HS-27A (cell line): ENCODE measurements at regions not wholly inside any gene's neighbourhood (a gene's known extent, or its start where the extent isn't known, plus 50 kb on each side); places are given as distances from the start of the nearest gene placed in this dataset.

ENCODE experiments used
- DNase-seq: peaks from one replicate; pipeline ENCODE4 v3.0.0-alpha.2; 2012; ENCODE audit warnings: low read depth, missing footprints

GRCh38 chr5:8473827-8474568 is 605.0 kb downstream of the MTRR start:
- DNase-seq = no peak

- no peak for DNase-seq
Measured at GRCh38 chr5:8474569-8474930, 605.6 kb downstream of the MTRR start.

- no peak for DNase-seq
Measured at GRCh38 chr5:8478326-8478725, 609.4 kb downstream of the MTRR start.

GRCh38 chr5:8481007-8481406 is 612.1 kb downstream of the MTRR start:
- no peak for DNase-seq

- no peak for DNase-seq
Measured at GRCh38 chr5:8491254-8491653, 622.3 kb downstream of the MTRR start.

- DNase-seq = no peak
Measured at GRCh38 chr5:8493176-8493575, 624.2 kb downstream of the MTRR start.

- peak; percentile 31 for DNase-seq
Measured at GRCh38 chr5:8500426-8500825, 631.5 kb downstream of the MTRR start.

GRCh38 chr5:8505196-8505595 is 636.2 kb downstream of the MTRR start:
- DNase-seq = no peak

GRCh38 chr5:8508231-8508630 is 639.3 kb downstream of the MTRR start:
- DNase-seq = no peak

GRCh38 chr5:8516356-8516755 is 647.4 kb downstream of the MTRR start:
- DNase-seq = no peak

GRCh38 chr5:8517456-8517855 is 648.5 kb downstream of the MTRR start:
- DNase-seq = no peak

- DNase-seq = no peak
Measured at GRCh38 chr5:8520917-8521316, 652.0 kb downstream of the MTRR start.

GRCh38 chr5:8521991-8522390 is 653.0 kb downstream of the MTRR start:
- DNase-seq = no peak

GRCh38 chr5:8522646-8523045 is 653.7 kb downstream of the MTRR start:
- no peak for DNase-seq

GRCh38 chr5:8523501-8523900 is 654.6 kb downstream of the MTRR start:
- DNase-seq = no peak

GRCh38 chr5:8525819-8526218 is 656.9 kb downstream of the MTRR start:
- no peak for DNase-seq

GRCh38 chr5:8528106-8528505 is 659.2 kb downstream of the MTRR start:
- no peak for DNase-seq

GRCh38 chr5:8538821-8539220 is 669.9 kb downstream of the MTRR start:
- DNase-seq = no peak

- DNase-seq = no peak
Measured at GRCh38 chr5:8540317-8540716, 671.4 kb downstream of the MTRR start.

GRCh38 chr5:8550921-8551320 is 682.0 kb downstream of the MTRR start:
- no peak for DNase-seq

GRCh38 chr5:8553364-8553763 is 684.4 kb downstream of the MTRR start:
- no peak for DNase-seq

- DNase-seq = no peak
Measured at GRCh38 chr5:8557728-8558127, 688.8 kb downstream of the MTRR start.

GRCh38 chr5:8560776-8561175 is 691.8 kb downstream of the MTRR start:
- no peak for DNase-seq

GRCh38 chr5:8561224-8561840 is 692.4 kb downstream of the MTRR start:
- DNase-seq = no peak
